NCI-H1105 (cell line): ENCODE measurements at regions not wholly inside any gene's neighbourhood (a gene's known extent, or its start where the extent isn't known, plus 50 kb on each side); places are given as distances from the start of the nearest gene placed in this dataset.
"Not testable (repeated sequence)": the region's sequence is repeated elsewhere in the genome, so short reads cannot be mapped to it uniquely, and the experiment has no call there.

Source experiments
- DNase-seq: peaks from one replicate; lab custom pipeline; 2025; lab: John Stamatoyannopoulos, UW

DNA sequence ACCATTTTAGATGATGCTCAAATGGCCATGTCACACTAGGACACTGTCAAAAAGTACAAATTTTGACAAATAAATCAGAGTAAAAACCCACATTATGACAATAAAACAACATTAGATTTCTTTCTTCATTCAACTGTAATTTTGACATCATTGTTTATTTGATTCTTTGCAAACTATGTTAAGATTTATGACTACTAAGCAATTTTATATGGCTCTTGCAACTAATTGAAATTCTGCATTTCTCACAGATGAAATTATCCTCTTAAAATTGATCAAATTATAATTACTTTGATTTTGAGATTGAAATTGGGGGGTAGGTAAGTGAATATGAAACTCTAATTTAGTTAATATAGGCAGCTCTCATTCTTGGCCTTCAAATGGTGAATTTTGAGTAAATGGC, 59.8 kb downstream of the ATOH1 start:
- DNase-seq = no peak

DNA sequence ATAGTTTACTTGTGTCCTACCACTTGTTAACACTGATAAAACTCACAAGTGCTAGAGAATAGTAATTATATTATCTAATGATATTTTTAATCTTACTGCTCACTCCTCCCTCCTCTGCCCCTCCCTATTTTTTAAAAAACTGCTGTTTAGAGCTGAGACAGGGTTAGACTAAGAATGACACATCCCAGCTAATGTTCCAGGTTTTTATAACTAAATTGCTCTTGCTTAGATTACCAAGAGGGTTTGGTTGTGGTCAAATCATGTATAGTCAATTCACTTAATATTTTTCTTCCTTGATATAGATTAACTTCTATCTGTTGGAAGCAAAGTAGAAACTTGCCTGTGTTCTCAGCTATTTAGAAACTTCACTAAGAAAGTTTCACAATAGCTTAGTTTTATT, 60.2 kb downstream of the ATOH1 start:
- no peak for DNase-seq

DNA sequence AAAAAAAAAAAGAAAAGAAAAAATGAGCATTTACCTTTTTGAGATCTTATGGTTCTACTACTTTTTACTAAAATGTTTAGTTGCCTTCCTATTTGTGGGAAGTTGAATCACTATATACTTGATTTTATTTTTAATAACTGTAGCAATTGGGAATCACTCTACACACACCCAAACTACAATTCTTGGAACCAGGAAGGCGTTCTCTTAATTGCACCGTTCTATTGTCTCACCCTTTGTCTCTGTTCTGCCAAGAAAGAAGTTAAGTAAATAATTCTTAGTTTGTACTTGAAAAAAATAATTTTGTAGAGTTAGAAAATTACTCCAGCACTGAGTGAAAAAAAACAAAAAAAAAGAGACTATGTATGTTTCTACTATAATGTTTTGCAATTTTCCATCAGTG, 62.7 kb downstream of the ATOH1 start:
- no peak for DNase-seq

DNA sequence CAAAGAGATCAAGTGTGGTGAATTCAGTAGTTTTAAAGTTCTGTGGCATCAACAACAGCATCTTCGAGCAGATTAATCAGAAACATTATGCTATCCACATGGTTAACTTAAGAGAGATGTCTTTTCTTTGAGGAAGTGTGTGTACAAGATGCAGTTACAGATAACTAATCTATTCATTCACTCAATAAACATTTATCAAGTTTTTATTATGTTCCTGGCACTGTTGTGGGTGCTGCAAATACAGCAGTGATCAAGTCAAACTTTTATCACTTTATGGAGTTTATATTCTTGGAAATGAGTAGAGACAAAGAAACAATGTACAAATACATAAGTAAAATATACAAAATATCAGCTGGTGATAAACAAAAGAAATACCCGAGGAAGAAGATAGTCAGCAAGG, 66.4 kb downstream of the ATOH1 start:
- no peak for DNase-seq

DNA sequence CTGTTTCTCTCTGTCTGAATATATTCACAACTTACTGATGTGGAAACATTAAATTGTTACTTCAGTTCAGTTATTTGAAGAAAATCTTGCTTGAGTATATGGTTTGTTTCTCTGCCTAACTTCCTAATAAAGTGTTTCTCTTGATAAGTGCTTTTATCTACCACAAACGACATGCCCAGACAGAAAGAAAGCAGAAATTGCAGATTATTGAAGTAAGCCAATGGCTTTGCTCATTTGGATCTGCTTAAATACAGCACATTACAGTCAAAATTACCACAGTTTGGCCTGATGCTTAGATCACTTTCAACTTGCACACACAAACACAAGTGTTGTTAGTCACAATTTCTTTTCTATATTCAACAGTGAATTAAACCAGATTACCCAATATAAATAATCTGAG, 68.0 kb downstream of the ATOH1 start:
- DNase-seq = no peak

DNA sequence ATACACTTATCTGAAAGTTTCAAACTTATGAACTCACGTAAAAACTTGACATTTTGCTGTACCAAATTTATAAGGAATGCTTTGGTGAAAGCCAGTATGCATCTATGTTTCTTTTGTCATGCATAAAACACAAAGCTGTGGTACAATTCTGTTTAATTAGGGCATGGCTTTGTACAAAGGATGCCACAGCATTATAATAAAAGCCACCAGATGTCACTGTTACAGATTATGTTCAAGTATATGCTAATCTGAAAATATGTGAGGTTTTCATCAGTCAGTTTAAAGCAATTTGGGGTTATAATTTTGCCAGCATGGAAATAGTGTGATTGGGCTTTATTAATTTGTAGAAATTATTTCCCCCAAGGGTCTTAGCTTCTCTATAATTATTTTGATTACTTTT, 69.0 kb downstream of the ATOH1 start:
- DNase-seq = no peak

DNA sequence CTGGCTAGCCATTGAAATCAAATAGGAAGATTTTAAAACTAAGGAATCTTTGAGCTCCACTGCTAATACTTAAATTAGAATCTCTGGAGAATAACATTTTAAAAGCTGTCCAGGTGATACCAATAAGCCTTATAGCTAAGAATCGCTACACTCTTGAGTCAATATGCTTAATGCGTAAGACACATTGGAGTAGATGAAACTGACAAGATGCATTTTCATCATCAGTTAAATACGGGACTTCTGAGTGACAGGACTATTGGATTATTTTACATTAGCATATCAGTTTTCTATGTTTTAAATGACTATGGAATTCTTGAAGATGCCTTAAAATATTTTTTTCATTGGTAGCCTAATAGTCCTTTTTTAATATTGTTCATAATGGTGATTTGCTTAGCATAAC, 80.2 kb downstream of the ATOH1 start:
- DNase-seq = no peak

DNA sequence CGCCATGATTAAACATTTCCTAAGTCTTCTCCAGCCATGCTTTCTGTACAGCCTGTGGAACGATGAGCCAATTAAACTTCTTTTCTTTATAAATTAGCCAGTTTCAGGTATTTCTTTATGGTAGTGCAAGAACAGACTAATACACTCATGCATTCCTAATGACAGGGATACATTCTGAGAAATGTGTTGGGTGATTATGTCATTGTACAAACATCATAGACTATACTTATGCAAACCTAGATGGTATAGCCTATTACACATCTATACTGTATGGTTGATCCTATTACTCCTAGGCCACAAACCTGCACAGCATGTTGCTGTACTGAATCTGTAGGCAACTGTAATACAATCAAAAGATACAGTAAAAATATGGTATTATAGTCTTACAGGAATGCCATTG, 83.1 kb downstream of the ATOH1 start:
- no peak for DNase-seq

DNA sequence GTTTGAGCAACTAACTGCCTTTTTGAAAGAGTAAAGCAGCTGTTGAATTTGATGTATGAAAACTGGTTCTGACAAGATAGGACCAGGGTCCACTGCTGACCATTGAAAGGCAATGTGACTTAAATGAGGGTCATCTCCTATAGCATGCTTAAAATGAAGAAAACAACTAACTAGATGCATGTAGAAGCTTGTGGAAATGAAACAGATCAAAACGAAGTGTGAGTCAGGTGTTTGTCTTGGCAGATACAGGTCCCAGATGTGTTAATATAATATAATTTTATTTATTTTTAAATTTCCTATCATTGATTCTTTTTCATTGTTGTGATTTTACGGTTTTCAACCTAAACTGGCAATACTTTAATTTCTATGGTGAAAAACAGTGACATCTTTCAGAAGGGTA, 83.6 kb downstream of the ATOH1 start:
- DNase-seq = no peak

DNA sequence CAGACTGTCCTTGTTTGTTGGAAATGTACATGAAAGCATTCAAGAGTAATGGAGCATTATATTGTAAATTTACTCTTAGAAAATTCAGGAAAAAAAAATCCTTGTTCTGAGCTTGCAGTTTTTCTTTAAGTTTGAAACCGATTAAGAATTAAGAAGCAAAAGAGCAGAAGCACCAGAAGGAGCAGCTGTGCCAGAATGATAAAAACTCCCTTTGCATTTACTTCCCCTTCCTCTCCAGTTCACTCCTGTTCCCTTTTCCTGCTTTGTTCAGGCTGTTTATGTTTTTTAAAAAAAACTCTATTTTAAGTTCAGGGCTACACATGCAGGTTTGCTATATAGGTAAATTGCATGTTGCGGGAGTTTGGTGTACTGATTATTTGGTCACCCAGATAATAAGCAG, 90.3 kb downstream of the ATOH1 start:
- no peak for DNase-seq

DNA sequence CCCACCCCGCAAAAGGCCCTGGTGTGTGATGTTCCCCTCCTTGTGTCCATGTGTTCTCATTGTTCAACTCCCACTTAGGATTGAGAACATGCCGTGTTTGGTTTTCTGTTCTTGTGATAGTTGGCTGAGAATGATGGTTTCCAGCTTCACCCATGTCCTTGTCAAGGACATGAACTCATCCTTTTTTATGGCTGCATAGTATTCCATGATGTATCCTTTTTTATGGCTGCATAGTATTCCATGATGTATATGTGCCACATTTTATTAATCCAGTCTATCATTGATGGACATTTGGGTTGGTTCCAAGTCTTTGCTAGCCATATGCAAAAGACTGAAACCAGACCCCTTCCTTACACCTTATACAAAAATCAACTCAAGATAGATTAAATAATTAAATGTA, 95.0 kb downstream of the ATOH1 start:
- DNase-seq = not testable (repeated sequence)

DNA sequence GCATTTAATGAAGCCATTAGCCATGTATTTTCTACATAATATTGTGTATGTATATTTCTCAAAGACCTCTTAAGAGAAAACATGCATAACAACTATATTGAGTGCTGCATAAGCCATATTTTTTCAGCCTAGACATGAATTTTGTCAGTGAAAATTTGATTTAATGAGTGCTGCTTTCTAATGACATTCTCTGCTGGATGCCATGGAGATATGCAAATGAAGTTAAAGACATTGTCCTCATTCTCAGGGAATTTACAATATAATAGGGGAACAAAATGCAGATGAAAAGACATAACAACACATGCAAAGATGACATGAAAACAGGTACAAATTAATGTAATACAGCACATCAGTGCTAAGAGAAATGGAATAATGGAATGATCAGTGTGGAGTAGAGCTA, 118.7 kb downstream of the ATOH1 start:
- no peak for DNase-seq

DNA sequence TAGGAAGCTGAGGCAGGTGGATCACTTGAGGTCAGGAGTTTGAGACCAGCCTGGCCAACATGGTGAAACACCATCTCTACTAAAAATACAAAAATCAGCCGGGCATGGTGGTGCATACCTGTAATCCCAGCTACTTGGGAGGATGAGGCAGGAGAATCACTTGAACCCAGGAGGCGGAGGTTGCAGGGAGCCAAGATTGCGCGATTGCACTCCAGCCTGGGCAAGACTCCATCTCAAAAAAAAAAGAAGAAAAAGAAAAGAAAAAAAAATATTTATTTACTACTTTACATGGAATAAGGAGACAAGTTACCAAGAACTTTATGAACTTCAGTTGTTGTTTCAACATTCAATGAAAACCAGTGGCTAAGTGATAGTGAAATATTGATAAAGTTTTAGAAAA, 121.7 kb downstream of the ATOH1 start:
- not testable (repeated sequence) for DNase-seq

DNA sequence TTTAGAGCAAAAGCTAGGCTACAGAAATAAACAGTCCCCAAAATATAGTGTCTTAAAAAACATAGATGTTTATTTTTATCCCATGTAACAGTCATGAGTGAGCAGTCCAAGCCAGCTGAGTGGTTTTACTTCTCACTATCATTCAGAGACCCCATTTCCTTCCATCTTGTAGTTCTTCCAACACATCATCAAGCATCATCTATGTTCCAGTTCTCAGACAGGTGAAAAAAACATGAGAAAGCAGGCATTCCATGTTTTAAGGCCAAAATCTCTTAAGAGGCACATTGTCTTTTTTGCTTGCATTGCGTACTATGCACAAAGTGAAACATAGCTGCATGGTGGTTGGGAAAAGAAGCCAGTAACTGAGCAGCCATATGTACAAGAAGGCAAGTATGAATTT, 128.6 kb downstream of the ATOH1 start:
- DNase-seq = no peak

DNA sequence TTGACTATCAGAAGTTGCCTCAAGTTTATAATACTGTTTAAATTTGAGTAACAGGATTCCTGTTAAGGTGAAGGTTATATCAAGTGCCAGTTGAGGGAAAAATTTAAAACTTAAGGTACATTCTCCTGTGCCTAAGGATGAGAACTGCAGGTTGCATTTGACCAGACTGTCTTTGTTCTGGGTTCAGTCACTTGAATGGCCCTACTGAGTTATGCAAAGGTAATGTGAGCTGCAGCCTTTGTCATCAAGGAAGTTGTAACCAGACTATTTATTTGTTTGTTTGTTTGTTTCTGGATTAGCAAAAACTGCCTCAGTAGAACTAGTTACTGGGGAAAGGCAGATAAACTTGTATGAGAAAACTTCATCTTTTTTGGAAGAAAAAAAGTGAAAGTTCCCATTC, 131.9 kb downstream of the ATOH1 start:
- no peak for DNase-seq

DNA sequence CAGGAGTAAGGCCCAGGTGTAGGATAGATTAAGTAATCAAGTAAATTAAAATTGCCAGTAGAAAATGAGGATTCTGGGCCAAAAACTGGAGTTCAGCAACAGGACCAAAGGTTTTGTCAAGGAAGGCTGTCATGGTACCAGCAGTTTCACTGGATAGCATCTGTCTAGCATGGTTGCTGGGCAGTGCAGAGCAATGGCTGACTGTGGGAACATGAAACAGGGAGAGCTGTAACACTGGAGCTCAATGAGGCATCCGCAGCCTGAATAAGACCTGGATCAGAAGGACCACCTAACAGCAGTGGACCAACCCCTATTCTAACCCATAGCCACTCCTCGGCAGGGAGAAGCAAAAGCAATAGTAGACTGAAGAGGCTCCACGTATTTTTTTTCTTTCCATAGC, 132.4 kb downstream of the ATOH1 start:
- no peak for DNase-seq

DNA sequence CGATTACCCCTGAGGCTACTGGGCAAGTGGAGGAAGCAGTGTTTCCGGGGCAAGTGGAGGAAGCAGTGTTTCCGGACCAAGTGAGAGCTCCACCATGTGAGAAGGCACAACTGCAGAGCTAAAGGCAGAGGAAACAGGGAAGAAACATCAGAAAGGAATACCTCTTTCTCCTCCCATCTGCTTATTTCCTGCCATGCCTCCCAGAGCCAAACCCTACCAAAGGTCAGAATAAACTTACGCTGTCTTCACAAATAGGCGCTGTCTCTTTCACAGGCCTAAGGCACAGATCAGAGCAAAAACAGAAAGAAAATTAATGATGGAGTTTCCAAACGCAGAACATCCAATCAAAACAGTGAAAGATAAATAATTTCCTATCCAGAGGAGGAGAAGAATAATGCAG, 153.0 kb downstream of the ATOH1 start:
- DNase-seq = no peak

DNA sequence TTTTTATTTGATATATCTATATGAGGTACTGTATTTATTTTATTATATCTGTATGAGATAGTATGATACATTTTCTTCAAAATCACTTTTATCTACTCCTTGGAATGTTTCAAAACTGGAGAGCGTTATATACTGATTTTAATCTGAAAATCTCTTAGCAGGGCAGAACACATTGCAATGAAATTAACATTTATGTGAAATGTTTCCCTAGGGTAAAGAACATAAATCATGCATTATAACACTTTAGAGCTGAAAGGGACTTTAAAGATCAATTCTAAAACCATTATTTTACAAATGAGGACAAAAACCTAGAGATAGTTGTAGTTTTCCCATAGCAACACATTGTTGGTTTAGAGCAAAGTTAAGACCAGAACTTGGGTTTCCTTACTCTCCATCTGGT, 153.7 kb downstream of the ATOH1 start:
- no peak for DNase-seq

DNA sequence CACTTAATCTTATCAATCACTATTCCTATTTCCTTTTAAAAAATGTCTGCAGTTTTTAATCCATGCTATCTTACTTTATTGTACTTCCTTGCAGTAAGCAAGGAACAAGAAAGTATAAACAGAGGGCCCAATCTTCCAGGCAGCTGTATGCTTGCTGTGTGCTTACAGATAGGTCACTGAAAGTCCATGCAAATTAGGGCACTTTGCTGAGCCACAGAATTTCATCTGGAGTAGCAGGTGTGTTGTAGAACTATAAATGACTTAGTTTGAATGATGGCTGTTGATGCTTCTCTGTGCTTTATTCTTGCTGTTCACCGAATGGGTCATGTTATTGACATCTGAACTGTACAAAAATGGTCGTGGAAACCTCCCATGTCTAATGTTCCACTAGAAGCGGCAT, 154.6 kb downstream of the ATOH1 start:
- no peak for DNase-seq

DNA sequence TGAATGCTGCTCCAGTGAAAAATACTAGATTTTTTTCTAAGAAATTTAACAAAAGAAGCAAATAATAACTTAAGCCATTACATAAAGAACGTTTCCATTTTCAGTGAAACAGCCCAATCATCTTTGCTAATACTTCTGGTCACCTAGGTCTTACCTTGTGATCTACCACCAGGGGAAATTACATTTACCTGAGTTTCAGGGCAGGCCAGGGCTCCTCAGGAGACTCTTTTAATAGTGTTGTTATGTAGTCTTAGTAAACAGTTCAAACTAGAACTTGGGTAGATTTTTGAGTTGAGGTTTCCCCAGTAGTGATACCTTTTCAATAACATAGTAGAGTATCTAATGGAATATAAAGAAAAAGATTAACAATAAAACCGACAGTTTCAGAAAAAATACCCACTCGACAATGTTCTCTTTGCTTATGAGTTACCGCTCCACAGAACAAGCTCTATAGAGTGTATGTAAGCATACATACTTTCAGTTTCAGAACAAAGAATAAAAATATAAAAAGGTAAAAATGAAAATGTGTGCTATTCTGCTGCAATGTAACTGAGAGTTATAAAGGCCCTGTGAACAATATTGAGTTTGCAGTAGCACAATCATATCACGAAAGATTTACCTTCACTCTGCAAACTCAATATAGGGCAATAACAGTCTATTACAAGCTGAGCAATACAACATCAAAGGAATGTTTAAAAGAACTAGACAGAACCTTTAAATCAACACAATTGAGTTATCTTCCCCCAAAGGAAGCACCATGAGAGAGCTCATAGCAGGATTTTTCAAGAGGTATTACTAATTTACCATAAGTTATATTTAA, 165.8 kb downstream of the ATOH1 start:
- no peak for DNase-seq

DNA sequence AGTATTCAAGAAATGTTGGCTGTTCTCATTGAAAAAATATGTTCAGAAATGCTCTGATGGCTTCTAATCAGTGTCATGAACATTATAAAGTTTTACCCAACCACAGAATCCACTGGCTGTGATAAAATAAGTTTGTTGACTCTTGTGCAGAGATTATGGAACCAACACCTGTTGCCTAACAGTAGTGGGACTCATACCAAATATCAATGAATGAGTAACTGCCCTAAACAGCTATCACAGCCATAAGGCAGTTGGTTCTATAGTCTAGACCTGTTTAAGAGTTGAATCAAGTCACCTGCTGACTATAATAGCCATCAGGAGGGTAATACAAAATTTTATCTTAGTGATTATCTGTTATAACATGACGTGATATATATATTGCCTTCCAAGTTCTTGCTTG, 168.3 kb downstream of the ATOH1 start:
- no peak for DNase-seq

DNA sequence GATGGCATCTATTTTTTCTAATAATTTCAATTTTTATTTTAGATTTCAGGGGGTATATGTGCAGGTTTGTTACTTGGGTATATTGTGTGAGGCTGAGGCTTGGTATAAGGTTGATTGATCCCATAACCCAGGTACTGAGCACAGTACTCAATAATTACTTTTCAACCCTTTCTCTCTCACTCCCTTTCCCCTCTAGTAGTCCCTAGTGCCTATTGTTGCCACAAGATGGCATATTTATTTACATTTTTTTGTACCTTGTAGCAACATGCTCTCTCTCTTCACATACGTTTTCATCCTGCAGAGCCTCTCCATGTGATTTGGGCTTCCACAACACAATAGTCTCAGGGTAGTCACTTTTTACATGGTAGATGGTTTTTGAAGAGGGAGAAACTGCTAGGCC, 172.0 kb downstream of the ATOH1 start:
- DNase-seq = no peak

DNA sequence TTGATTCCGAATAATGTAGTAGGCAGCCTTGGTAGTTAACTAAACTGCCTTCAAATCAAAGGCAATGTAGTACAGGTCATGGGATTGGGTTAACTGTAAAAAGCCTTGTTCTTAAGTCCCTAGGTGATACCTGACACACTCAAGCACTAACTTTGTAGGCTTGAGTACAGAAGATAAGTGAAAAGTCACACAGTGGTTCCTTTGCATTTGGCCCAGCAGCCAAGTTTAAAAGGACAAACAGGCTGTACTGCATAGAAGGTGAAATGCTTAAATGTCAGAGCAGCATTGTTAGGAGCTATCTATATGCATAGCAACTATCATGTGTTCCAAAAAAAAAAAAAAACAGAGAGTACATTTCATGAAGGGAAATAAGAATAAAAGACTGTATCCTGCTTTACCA, 178.4 kb downstream of the ATOH1 start:
- DNase-seq = no peak

DNA sequence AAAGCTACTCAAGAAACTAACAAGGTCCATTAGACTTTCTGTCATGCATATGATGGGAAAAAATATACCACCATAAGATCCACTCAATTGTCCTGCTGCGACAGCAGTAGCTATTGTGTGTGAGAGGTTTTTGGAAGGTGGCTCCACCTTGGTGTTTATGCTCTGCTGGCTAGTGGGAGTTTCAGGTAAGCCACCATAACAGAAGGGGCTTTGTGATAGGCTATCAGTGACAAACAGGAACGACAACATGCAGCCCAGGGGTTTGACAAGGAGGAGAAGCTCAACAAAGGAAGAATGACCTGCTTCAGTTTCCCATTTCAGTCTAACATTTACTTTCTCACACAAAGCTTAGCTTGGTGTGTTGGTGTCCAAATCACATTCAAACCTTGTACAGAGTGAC, 182.6 kb downstream of the ATOH1 start:
- DNase-seq = no peak
